SU-DHL-6 (cell line): ENCODE measurements at regions not wholly inside any gene's neighbourhood (a gene's known extent, or its start where the extent isn't known, plus 50 kb on each side); places are given as distances from the start of the nearest gene placed in this dataset.

ENCODE experiments used
- H2AFZ ChIP-seq: fragments of 200-600 bp; sonication (generic); 2 replicates; pipeline ENCODE4 v1.6.1; 2014; ENCODE audit warnings: low read depth, mild to moderate bottlenecking, moderate library complexity, mixed read lengths, antibody characterized with exemption, low read length; ENCODE audit not compliant: severe bottlenecking
- H3F3A ChIP-seq: fragments of 200-600 bp; shearing (Covaris generic); 2 replicates; pipeline ENCODE4 v1.6.0; 2016; ENCODE audit warnings: antibody characterized with exemption, mild to moderate bottlenecking; ENCODE audit not compliant: insufficient read depth
- H3K27ac ChIP-seq: fragments of 200-600 bp; sonication (generic); 2 replicates; pipeline ENCODE4 v1.5.1; 2016; ENCODE audit warnings: low read depth, mild to moderate bottlenecking, low read length, moderate library complexity, mixed read lengths
- H3K27me3 ChIP-seq: fragments of 200-600 bp; sonication (generic), shearing (Covaris generic); 2 replicates; pipeline ENCODE4 v1.6.0; 2014; ENCODE audit warnings: mild to moderate bottlenecking, low read length
- H3K36me3 ChIP-seq: fragments of 200-600 bp; sonication (generic); 2 replicates; pipeline ENCODE4 v1.6.1; 2014; ENCODE audit warnings: mild to moderate bottlenecking, low read length, mixed read lengths
- H3K4me2 ChIP-seq: fragments of 300-600, 200-600 bp; shearing (Covaris generic), sonication (generic); 2 replicates; pipeline ENCODE4 v1.6.0; 2014; ENCODE audit warnings: low read length, low read depth, mild to moderate bottlenecking; ENCODE audit not compliant: poor library complexity, severe bottlenecking
- H3K4me3 ChIP-seq: fragments of 200-600 bp; sonication (generic); 2 replicates; pipeline ENCODE4 v1.5.1; 2014; ENCODE audit warnings: antibody characterized with exemption, low read length, mild to moderate bottlenecking, mixed read lengths; ENCODE audit not compliant: insufficient read depth, poor library complexity, severe bottlenecking
- H3K79me2 ChIP-seq: fragments of 200-600 bp; sonication (generic); 2 replicates; pipeline ENCODE4 v1.6.1; 2014; ENCODE audit warnings: mild to moderate bottlenecking, low read length, moderate library complexity; ENCODE audit not compliant: insufficient read depth
- H3K9ac ChIP-seq: fragments of 200-600 bp; sonication (generic); 2 replicates; pipeline ENCODE4 v1.7.0; 2014; ENCODE audit warnings: mild to moderate bottlenecking, low read length
- H3K9me2 ChIP-seq: fragments of 200-600 bp; sonication (generic); replicated peaks from 2 replicates; pipeline ENCODE4 v1.6.1; 2014; ENCODE audit warnings: low read length; ENCODE audit not compliant: insufficient read depth
- H3K9me3 ChIP-seq: fragments of 200-600 bp; sonication (generic); 2 replicates; pipeline ENCODE4 v1.6.1; 2014; ENCODE audit warnings: low read length, mixed read lengths; ENCODE audit not compliant: insufficient read depth
- H4K20me1 ChIP-seq: fragments of 200-600 bp; sonication (generic); 2 replicates; pipeline ENCODE4 v1.6.1; 2014; ENCODE audit warnings: low read depth, mild to moderate bottlenecking, antibody characterized with exemption, low read length, moderate library complexity, mixed read lengths
- EZH2phosphoT487 ChIP-seq: fragments of 200-600 bp; sonication (generic), shearing (Covaris generic); conservative IDR thresholded peaks from 2 replicates; pipeline ENCODE4 v1.6.1; 2018; ENCODE audit warnings: mild to moderate bottlenecking, antibody characterized with exemption, low read length, moderate library complexity, mixed read lengths
- TF ChIP-seq, protein P1 (sequence below): fragments of 200-600 bp; sonication (generic); IDR thresholded peaks from one replicate; pipeline ENCODE4 v1.5.1; 2017; ENCODE audit warnings: antibody characterized with exemption, mild to moderate bottlenecking, low read length, moderate library complexity; ENCODE audit not compliant: insufficient read depth, poor library complexity, severe bottlenecking

DNA sequence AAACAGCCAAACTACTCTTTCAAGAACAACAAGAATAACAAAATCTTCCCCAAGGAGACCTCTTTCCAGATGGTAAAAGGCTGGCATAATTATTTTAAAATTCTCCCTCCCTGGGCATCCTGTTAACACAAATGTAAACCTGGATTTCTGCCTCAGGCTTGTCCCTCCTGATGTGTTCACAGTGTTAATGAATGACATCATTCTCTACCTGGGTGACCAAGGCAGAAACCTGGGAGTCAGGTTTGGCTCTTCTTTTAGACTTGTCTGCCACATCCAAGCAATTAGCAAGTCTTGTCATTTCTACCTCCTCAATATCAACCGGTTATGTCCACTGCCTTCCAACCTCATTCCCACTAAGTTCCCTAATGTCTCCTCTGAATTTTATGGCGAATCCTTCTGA, 368.7 kb upstream of the TBL1XR1 start:
- Histone ChIP-seq H3K9ac (no peak overlapping the region), H2AFZ (no peak overlapping the region), H3K27ac (no peak overlapping the region), H3K36me3 (no peaks in the 10 kb centered on the region), H3K27me3 (no peaks in the 10 kb centered on the region), H4K20me1 (no peaks in the 10 kb centered on the region), H3K4me2 (no peak overlapping the region), H3K4me3 (no peak overlapping the region), H3F3A (no peaks in the 10 kb centered on the region), H3K9me2 (no peaks in the 10 kb centered on the region), H3K9me3 (no peaks in the 10 kb centered on the region), H3K79me2 (no peaks in the 10 kb centered on the region)
- TF ChIP-seq EZH2phosphoT487 = no peak
- TF ChIP-seq, protein P1, sequence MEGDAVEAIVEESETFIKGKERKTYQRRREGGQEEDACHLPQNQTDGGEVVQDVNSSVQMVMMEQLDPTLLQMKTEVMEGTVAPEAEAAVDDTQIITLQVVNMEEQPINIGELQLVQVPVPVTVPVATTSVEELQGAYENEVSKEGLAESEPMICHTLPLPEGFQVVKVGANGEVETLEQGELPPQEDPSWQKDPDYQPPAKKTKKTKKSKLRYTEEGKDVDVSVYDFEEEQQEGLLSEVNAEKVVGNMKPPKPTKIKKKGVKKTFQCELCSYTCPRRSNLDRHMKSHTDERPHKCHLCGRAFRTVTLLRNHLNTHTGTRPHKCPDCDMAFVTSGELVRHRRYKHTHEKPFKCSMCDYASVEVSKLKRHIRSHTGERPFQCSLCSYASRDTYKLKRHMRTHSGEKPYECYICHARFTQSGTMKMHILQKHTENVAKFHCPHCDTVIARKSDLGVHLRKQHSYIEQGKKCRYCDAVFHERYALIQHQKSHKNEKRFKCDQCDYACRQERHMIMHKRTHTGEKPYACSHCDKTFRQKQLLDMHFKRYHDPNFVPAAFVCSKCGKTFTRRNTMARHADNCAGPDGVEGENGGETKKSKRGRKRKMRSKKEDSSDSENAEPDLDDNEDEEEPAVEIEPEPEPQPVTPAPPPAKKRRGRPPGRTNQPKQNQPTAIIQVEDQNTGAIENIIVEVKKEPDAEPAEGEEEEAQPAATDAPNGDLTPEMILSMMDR = no peak

DNA sequence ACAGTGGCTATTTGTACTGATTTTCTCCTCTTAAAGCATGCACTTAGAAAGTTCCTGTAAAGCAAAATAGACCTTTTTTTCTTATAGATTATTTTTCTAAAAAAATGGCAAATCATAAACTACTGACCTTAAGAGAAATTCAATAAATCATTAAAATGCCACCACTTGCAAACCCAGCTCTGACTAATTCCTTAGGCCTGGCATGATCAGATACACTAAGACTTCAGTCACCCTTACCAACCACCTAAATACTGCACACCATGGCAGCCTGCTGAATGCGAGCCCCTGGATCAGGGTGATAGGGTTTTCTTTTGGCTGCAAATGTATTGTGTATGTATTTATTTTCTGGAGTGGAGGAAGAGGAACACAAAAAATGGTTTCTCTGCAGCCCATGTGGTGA, 370.6 kb upstream of the TBL1XR1 start:
- Histone ChIP-seq H3K4me2 (no peak overlapping the region), H3F3A (no peaks in the 10 kb centered on the region), H3K9ac (no peak overlapping the region), H2AFZ (no peak overlapping the region), H3K9me2 (no peaks in the 10 kb centered on the region), H3K79me2 (no peaks in the 10 kb centered on the region), H3K4me3 (no peak overlapping the region), H3K36me3 (no peaks in the 10 kb centered on the region), H3K27me3 (no peaks in the 10 kb centered on the region), H3K27ac (no peak overlapping the region), H3K9me3 (no peaks in the 10 kb centered on the region), H4K20me1 (no peaks in the 10 kb centered on the region)
- TF ChIP-seq EZH2phosphoT487 = no peak
- TF ChIP-seq, protein P1 = no peak

DNA sequence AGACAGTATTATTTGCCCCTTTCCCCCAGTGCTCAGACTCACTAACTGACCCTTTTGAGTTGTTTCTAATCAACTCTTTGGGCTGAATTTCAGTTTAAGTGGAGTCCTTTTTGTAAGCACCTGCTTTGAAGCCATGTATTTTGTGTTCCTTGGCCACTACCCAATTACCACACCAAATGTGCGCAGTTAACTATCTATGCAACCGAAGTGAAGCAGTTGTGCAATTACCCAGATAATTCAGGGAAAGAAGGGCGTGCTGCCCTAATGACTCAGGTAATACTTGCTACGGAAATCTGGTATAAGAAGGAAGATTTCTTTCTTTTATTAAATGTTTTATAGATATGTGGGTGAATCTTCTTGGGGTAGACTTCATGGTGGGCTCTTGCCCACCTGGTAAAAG, 371.9 kb upstream of the TBL1XR1 start:
- Histone ChIP-seq H4K20me1 (no peaks in the 10 kb centered on the region), H3K9me2 (no peaks in the 10 kb centered on the region), H3K9me3 (no peaks in the 10 kb centered on the region), H3K27me3 (no peaks in the 10 kb centered on the region), H3K79me2 (no peaks in the 10 kb centered on the region), H3K36me3 (no peaks in the 10 kb centered on the region), H3K4me2 (no peak overlapping the region), H3K4me3 (no peak overlapping the region), H3F3A (no peaks in the 10 kb centered on the region), H3K9ac (no peak overlapping the region), H2AFZ (no peak overlapping the region), H3K27ac (no peak overlapping the region)
- no peak for TF ChIP-seq EZH2phosphoT487
- TF ChIP-seq, protein P1 = no peak
